Peyer's patch (tissue), 4 donors: ENCODE measurements at regions not wholly inside any gene's neighbourhood (a gene's known extent, or its start where the extent isn't known, plus 50 kb on each side); places are given as distances from the start of the nearest gene placed in this dataset.

Experiments used
- POLR2A ChIP-seq, 2 donors: fragments of 450-650 bp; IDR thresholded peaks; one replicate each; pipeline ENCODE4 v1.5.1; 2017; ENCODE audit warnings: antibody characterized with exemption in 2 of 2, mild to moderate bottlenecking in 2 of 2, moderate library complexity in 2 of 2
- TF ChIP-seq, protein P1 (sequence below), 6 experiments: fragments of 450-650 bp in 4 of 6; fragments of 200-600 bp in 2 of 6; sonication (generic) in 1 of 6; IDR thresholded peaks; one replicate each; pipeline ENCODE4 v1.5.1; 2017 to 2019; ENCODE audit warnings: antibody characterized with exemption in 6 of 6, mild to moderate bottlenecking in 3 of 6, moderate library complexity in 1 of 6

DNA sequence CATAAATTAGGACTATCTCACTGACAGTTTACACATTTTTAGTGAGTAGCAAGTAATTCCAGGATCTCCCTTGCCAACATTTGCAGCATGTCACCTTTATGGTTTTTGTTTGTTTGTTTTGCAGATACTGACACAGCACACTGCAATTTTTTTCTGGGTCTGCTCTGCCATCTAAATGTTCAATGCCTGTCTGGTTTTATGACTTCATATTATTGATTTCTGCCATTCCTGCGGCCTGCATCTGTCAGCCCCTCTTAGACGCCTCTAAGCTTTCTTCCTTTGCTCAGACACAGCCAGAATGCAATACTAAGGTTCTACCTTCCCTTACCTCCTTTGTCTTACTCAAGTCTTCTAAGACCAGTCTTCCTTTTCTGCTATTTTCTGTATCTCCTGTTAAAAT lies 321.2 kb upstream of the AZI2 start:
- TF ChIP-seq, protein P1, sequence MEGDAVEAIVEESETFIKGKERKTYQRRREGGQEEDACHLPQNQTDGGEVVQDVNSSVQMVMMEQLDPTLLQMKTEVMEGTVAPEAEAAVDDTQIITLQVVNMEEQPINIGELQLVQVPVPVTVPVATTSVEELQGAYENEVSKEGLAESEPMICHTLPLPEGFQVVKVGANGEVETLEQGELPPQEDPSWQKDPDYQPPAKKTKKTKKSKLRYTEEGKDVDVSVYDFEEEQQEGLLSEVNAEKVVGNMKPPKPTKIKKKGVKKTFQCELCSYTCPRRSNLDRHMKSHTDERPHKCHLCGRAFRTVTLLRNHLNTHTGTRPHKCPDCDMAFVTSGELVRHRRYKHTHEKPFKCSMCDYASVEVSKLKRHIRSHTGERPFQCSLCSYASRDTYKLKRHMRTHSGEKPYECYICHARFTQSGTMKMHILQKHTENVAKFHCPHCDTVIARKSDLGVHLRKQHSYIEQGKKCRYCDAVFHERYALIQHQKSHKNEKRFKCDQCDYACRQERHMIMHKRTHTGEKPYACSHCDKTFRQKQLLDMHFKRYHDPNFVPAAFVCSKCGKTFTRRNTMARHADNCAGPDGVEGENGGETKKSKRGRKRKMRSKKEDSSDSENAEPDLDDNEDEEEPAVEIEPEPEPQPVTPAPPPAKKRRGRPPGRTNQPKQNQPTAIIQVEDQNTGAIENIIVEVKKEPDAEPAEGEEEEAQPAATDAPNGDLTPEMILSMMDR (IDR thresholded peaks at IDR 0.05) = no peak
- no peak for TF ChIP-seq POLR2A (IDR thresholded peaks at IDR 0.05)
